CD4-positive, alpha-beta T cell treated with Interleukin-2 at 100 ng/mL for 4 hours (primary cell): ENCODE measurements at regions not wholly inside any gene's neighbourhood (a gene's known extent, or its start where the extent isn't known, plus 50 kb on each side); places are given as distances from the start of the nearest gene placed in this dataset.

ENCODE experiments used
- DNase-seq: peaks from one replicate; pipeline ENCODE4 v3.0.0-alpha.2; 2020; ENCODE audit warnings: low spot score

- DNase-seq: no peak
These were observed 139.1 kb upstream of the DPT start for GRCh38 chr1:168867941-168868634.

DNA sequence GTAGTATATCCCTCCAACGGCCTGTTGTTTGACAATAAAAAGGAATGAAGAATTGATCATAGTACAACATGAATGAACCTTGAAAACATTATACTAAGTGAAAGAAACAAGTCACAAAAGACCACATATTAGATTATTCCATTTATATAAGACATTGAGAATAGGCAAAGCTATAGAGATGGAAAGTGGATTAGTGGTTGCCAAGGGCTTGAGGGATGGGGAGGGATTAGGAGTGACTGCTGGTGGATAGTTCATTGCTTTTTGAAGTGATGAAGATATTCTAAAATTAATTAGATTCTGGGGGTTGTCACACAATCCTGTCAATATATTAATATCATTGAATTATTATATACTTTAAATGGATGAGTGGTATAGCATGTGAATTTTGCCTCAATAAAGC is 142.5 kb upstream of the DPT start:
- DNase-seq: no peak

DNA sequence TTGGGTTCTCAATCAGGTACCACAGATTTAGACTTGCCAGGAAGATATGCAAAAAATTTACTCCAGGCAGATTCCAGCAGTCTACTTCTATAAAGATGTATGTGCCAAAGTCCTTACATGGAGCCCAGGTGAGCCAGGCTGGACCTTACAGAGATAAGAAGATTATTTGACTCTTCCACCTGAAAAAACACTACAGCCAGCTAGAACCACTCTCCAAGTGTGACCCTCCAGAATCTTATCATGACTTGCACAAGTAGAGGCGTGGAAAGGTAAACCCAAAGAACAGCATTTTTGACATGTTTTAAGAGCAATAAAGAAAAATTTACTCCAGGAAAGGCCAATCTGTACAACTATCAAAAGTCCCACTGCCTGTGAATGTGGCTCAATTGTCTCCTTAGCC is 146.8 kb upstream of the DPT start:
- DNase-seq: no peak

DNA sequence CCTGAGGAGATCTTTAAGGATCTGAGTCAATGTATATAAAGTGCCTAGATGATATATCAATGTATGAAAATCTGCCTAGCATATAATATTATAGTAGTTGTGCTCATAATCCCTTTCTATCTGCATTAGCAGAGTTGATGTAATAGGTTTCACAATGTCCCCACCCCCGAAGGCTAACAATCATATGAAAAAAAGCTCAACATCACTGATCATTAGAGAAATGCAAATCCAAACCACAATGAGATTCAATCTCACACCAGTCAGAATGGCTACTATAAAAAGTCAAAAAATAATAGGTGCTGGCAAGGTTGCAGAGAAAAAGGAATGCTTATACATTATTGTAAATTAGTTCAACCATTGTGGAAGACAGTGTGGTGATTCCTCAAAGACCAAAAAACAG is 147.8 kb upstream of the DPT start:
- no peak for DNase-seq

DNA sequence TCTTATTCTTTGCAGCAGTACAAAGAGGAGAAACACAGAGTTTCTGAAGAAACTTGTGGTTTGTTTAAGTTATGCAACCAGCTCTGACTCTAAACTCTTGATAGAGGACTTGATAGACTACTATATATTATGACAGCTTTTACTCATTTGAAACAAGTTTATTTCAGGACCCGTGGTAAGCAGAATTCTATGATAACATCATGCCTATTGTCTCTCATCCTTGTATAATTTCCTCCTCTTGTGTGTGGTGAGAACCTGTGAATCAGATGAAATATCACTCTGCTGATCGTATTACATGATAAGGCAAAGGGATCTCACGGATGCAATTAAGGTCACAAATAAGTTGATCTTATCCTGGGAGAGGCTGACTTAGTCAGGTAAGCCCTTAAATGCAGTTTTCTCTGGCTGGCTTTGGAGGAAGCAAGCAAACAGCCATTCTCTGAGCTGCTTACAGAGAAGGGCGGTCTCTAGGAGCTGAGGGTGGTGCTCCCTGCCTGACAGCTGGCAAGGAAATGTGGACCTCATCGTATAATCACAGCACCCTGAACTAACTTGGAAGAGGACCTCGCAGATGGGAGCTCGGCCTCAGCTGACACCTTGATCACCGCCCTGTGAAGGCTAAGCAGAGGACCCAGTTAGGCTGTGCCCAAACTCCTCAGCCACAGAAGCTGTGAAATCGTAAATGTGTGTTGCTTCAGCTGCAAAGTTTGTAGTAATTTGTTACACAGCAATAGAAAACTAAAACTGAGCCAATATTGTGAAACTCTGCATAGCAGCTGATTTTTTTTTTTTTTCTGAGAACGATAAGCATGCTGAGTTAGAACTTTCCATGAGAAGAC is 151.1 kb upstream of the DPT start:
- DNase-seq: no peak

DNA sequence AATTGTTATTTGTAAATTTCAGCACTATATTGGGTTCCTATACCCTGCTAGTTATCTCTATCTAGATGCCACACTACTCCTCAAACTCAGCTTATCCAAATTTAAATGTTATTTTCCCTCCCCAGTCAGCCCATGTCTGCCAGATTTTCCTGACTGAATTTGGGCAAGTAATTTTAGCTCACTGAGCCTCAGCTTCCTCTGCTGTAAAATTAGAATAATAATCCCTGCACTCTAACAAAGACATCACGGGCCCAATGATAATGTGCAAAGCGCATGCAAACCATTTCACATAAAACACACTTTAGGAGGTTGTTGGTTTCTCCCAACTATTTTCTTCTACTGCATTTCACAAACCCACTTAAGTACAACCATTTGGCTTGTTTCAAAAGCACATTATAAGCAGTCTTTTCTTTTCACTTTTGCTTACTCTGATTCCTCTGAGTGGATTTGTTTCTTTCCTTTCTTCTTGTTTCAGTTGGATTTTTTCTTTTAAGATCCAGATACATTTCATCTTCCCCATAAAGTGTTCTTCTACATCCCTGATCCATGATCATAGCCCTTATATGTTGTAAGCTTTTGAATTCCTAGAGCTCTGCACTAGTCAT is 152.8 kb upstream of the DPT start:
- no peak for DNase-seq

DNA sequence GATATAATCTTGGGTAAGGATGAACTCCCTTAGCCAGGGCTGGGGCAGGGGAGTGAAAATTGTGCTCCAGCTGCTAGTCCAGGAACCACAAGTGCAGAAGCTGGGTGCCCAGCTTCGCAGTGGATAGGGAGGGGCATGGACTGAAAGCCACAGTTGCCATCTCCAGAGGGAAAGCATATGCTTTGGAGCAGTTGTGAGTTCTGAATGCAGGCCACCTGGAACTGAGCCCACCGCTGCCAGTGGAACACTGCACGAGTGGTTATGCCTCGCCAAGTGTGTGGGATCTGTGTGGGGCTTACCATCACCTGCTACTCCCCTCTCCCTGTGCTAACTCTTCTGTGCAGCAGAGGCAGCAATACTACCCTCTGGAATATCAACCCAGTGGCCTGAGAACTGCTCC is 158.4 kb upstream of the DPT start:
- DNase-seq: no peak

DNA sequence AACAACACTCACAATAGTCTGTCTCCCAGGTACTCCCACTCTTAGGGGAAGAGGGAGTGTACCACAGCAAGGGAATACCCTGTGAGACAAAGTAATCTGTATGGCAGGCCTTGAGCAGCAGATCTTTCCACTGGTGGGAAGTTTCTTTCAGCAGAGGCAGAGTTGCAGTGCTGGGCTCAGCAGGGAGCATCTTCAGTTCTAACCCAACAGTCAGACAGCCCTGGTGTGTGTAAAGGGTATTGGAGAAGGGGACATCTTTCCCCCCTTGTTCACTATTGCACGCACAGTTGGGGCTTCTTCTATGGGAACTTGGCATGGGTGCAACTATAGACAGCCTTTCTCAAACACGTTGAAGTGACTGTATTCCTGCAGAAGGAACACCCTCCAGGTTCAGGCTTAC is 159.4 kb upstream of the DPT start:
- DNase-seq: no peak

DNA sequence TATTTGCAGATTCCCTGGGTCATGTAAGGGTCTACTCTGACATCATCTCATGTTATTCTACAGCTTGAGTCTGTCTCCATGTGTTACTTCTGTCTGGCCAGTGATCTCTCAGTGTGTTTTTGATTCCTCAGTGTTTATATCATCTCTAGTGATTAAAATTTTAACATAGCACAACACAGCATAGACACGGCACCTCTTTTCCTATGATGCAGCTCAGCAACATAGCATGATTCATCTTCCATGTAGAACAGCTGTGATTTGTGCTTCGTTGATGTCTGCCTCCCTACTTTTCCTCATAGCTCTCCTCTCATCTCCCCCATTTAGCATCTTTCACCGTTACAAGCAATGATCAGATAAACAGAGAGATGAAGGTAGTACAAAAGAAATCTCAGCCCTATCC is 163.9 kb upstream of the DPT start:
- DNase-seq: no peak

DNA sequence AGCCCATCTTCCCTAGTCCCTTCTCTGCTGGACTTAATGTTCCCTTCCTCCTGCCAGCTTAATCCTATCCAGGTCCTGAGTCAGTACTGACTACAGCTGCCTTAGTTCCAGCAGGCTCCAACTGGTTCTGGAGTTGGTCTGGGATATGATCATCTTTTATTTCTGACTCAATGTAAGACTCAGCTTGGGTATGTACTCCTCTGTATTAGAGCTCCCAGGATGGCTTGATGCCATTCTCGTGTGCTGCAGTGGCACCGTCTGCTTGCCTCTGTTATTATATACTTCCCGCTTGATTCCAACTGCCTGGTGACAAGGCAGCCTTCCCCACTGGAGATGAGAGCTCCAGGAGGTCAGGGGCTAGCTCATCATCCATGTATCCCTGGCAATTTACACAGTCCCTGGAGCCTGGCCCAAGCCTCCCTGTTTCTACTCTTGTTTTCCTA is 164.4 kb upstream of the DPT start:
- DNase-seq: no peak

DNA sequence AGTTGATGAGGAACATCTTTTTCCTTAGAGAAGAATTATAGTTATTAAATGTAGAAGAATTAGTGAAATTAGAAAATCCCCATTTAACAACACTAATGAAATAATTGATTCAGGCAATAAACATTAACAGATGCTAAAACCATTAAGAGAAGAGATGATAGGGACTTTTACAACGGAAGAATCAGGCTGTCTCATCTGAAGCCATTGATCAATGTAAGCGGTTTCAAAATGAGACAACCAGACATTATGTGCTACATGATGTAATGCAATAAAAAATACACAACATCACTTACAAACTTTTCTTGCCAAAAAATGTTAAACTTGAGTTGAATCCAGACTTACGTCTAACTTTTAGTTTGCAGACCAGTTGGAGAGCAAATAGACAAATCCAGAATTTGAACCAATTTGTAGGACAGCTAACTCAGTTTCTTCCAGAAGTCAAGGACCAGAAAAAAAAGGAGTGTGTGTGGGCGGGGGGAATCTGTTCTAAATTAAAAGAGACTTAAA is 165.4 kb upstream of the DPT start:
- DNase-seq: no peak

DNA sequence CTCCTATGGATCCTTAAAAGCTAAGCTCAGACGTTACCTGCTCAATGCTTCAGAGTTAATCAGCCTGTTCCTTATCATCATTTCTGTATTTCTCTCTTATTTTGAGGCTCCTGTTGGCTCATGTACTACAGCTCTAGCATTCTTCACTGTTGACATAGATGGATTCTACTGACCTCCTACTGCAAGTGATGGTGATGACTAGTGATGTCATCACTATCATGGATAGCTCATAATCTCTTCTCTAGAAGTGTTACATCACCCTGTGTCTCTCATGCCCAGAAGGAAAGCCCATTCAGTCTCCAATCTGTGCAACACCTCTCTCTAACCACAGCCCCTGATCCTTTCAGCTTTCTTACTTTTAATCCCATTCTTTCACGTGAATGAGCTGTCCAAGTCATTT is 168.2 kb upstream of the DPT start:
- DNase-seq: no peak

- no peak for DNase-seq
These were observed 174.3 kb upstream of the DPT start for GRCh38 chr1:168903237-168903830.

- DNase-seq: no peak
These were observed 176.6 kb upstream of the DPT start for GRCh38 chr1:168905633-168906032.

DNA sequence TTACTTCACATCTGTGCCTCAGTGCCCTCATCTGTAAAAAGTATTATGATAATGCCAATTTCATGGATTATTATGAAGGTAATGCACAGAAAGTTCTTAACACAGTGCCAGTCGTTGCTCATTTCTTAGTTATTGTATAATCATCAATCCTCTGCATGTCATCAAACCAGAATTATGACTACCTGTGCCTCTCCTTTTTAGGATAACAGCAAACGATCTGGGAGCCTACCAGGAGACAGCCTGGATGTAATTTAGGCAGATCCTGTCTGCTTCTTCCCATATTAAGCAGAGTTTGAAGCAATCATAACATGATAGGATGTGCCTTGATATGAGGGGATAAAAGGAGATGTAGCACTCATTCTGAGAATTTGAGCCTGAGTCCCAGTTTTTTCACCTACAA is 177.4 kb upstream of the DPT start:
- DNase-seq: no peak

GRCh38 chr1:168907053-168907452 is 178.0 kb upstream of the DPT start:
- no peak for DNase-seq

DNA sequence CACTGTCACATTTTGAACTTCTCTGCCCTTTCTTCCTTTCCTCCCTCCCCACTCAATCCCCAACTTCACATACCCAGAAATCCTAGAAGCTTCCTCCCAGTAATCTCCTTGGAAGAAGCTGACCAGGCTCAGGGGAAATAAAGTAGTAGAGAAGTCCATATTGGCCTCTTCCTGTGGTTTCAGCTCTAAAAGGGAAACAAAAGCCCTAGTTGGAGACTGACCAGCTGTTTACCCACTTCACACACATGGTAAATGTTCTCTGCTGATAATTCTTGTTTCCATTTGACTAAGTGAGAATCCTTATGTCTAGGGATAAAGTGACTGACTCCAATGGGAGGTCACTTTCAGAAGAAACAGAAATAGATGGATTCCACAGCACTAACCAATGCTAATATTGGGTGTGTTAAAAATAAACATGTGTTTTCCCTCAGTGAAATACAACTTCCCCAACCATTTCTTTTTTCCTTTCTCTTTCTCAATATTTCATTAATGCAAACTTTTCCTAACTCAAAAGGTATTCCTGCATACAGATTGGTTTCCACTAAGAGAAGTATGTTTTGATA is 178.9 kb upstream of the DPT start:
- no peak for DNase-seq

GRCh38 chr1:168910403-168910802 is 181.4 kb upstream of the DPT start:
- no peak for DNase-seq

DNA sequence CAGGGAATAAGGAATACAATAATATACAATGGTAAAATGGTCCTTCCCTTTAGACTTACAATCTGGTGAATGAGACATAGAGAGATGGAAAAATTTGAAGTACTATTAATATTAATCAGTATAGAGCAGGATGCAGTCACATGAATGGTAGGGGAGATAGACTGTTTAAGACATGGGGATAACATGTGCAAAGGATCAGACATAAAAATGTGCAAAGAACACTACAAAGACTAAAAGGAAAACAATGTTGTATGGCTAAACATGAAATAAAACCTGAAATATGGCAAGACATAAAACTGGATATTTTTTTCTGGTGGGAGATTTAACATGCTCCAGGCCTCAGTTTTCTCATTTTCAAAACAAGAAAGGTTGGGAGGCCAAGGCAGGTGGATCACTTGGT is 182.4 kb upstream of the DPT start:
- no peak for DNase-seq

GRCh38 chr1:168913711-168914463 is 184.9 kb upstream of the DPT start:
- no peak for DNase-seq

DNA sequence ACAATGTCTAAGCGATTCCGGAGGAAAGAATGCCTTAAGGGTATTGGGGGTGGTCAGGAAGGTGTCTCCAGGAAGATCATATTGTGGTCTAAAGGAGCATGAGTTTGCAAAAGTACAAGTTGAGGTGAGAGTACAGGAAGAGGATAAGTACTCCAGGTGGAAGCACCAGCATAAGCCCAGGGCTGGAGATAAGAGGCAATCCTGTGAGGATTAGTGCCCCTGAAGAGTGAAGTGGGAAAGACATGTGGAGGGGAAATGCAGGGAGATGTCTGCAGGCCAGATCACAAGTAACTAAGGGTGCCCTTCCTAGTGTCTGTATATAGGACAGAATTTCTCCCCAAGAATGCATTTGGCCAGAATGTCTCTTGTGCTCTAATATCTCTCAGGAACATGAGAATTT is 188.3 kb upstream of the DPT start:
- DNase-seq: no peak

GRCh38 chr1:168917796-168918195 is 188.7 kb upstream of the ATP1B1 start:
- no peak for DNase-seq
